Colonic mucosa (tissue), 4 donors: ENCODE measurements at regions not wholly inside any gene's neighbourhood (a gene's known extent, or its start where the extent isn't known, plus 50 kb on each side); places are given as distances from the start of the nearest gene placed in this dataset.

Experiments used
- DNase-seq: peaks from one replicate; pipeline ENCODE4 v3.0.0-alpha.2; 2020
- H3K27ac ChIP-seq: fragments of 200-600 bp; one replicate; pipeline ENCODE4 v1.8.0; 2021
- H3K27me3 ChIP-seq: fragments of 200-600 bp; one replicate; pipeline ENCODE4 v1.8.0; 2021
- H3K36me3 ChIP-seq: fragments of 200-600 bp; one replicate; pipeline ENCODE4 v1.8.0; 2021
- H3K4me1 ChIP-seq: fragments of 200-600 bp; one replicate; pipeline ENCODE4 v1.8.0; 2021; ENCODE audit warnings: mild to moderate bottlenecking
- H3K4me3 ChIP-seq: fragments of 200-600 bp; one replicate; pipeline ENCODE4 v1.8.0; 2021
- H3K9ac ChIP-seq, 2 donors: one replicate each; pipeline ENCODE4 v1.7.0; 2013; ENCODE audit warnings: control low read depth in 2 of 2, low read depth in 2 of 2, low read length in 2 of 2
- H3K9me3 ChIP-seq: fragments of 200-600 bp; one replicate; pipeline ENCODE4 v1.8.0; 2021
- intact Hi-C: fragments of 100-400 bp; cut with DNase I; formaldehyde crosslinking; loops from one replicate; pipeline ENCODE4 v1.14.1; 2022
- TF ChIP-seq, protein P1 (sequence below): fragments of 200-600 bp; IDR thresholded peaks from one replicate; pipeline ENCODE4 v1.8.0; 2022; ENCODE audit warnings: antibody characterized with exemption, mild to moderate bottlenecking
- donor health status: healthy.
- donor health status: DM: no; HTN: no; CAD: no.
- donor health status: DM: no; HTN: no; CAD: no.

DNA sequence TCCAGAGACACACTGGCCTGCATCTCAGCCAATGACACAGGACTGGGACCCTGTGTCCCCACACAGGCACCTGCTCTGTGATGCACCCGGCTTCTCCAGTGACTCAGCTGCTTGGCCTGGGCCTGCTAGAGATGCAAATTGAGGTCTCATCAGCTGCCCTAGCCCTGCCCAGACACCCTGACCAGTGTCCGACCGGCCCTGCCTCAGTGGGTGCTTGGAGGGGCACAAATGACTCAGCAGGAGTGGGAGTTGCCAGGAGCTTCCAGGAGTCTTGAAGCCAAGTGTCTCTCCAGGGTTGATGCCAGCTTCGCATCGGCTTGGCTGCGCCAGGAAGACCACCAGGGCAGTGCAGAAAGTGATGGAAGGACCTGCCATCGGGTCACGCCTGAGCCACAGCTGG is 148.2 kb downstream of the ICE1 start:
- no peaks in the 10 kb centered on the region for H3K36me3 ChIP-seq
- H3K27ac ChIP-seq: no peak overlapping the region
- DNase-seq: no peak
- no peaks in the 10 kb centered on the region for H3K27me3 ChIP-seq
- no peak overlapping the region for H3K9ac ChIP-seq
- intact Hi-C loops: no loop called here
- TF ChIP-seq, protein P1, sequence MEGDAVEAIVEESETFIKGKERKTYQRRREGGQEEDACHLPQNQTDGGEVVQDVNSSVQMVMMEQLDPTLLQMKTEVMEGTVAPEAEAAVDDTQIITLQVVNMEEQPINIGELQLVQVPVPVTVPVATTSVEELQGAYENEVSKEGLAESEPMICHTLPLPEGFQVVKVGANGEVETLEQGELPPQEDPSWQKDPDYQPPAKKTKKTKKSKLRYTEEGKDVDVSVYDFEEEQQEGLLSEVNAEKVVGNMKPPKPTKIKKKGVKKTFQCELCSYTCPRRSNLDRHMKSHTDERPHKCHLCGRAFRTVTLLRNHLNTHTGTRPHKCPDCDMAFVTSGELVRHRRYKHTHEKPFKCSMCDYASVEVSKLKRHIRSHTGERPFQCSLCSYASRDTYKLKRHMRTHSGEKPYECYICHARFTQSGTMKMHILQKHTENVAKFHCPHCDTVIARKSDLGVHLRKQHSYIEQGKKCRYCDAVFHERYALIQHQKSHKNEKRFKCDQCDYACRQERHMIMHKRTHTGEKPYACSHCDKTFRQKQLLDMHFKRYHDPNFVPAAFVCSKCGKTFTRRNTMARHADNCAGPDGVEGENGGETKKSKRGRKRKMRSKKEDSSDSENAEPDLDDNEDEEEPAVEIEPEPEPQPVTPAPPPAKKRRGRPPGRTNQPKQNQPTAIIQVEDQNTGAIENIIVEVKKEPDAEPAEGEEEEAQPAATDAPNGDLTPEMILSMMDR: no peak
- no peaks in the 10 kb centered on the region for H3K9me3 ChIP-seq
- no peaks in the 10 kb centered on the region for H3K4me1 ChIP-seq
- no peak overlapping the region for H3K4me3 ChIP-seq

DNA sequence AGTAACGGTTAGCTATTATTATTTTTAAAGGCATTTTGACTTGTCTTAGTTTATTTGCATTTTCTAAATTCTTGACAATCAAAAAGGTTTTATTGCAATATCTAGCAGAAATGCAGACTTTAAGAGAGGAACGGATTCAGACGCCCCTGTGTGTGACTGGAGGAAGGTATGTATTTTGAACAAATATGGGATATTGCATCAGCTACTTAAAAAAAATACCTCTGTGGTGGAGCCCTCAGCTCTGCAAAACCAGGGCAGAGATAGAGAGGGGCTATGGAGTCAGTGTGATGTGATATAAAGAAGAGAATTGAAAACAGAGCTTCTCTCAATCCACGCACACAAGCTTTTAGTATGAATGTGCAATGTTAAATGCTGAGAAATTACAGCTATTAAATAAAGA is 142.4 kb downstream of the ICE1 start:
- TF ChIP-seq, protein P1: no peak

DNA sequence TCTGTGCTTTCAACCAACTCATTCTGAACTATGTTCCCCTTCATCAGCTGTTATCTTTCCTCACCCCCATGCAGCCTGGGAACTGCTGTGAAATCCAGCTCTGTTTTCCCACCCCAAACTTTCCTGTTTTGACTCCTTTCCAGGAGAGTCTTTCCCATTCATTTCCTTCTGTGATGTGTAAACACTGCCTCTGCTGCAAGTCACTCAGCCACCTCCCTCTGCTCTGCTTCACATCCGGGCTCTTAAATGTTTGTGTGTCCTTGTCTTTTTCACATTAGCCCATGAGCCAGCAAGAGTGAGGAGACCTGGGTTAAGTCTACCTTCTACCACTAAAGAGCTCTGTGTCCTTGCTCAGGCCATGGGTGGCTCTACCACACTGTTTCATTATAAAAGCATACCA is 137.5 kb downstream of the ICE1 start:
- intact Hi-C loops: no loop called here
- Histone ChIP-seq H3K27ac (no peak overlapping the region), H3K4me3 (no peak overlapping the region), H3K9ac (no peak overlapping the region), H3K36me3 (no peaks in the 10 kb centered on the region), H3K9me3 (no peaks in the 10 kb centered on the region), H3K4me1 (no peaks in the 10 kb centered on the region), H3K27me3 (no peaks in the 10 kb centered on the region)
- DNase-seq: no peak
- TF ChIP-seq, protein P1: no peak

More for the DNA sequence above, 142.4 kb downstream of the ICE1 start:
- Histone ChIP-seq H3K27ac (no peak overlapping the region), H3K4me1 (no peaks in the 10 kb centered on the region), H3K9ac (no peak overlapping the region), H3K36me3 (no peaks in the 10 kb centered on the region), H3K27me3 (no peaks in the 10 kb centered on the region), H3K4me3 (no peak overlapping the region), H3K9me3 (no peaks in the 10 kb centered on the region)
- intact Hi-C loops: no loop called here
- DNase-seq: no peak

DNA sequence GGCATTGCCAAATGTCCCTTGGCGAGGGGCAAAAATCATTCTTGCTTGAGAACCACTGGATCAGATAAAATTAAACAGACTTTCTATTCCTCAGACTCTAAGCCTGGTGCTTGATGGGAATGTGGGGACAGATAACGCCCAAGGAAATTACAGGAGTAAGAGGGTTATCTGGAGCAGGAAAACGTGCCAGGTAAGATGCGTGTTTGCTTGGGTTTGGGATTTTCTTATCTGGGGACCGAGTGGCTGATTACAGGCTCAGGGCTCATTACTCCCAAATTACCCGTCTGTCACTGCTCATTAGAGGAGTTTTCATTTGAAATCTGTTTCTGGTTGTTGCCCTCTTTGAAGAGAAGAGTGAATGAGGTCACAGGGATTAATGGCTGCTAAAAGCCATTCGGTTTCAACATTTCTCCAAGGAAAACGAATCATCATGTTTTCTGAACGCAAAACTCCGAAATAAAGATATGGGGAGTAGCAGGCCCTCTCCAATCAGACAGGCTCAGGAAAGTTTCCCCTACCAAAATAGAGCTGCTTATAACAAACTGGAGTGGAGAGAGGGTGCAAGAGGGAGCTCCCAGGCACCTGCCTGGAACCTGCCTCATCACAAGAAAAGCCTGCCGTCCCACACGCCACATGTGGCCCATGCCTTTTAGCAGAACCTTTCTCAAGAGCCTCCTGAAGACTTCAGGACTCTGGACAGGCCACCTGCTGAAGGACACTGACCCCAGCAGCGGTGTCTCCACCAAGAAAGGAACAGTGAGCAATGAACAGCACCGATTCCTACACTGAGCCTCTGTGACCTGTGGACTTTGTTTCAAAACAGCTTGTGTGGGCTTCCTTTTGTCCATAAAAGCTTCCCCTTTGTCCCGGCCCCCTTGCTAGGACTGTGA is 136.4 kb downstream of the ICE1 start:
- Histone ChIP-seq H3K36me3 (no peaks in the 10 kb centered on the region), H3K27me3 (no peaks in the 10 kb centered on the region), H3K27ac (no peak overlapping the region), H3K4me3 (no peak overlapping the region), H3K4me1 (no peaks in the 10 kb centered on the region), H3K9ac (no peak overlapping the region), H3K9me3 (no peaks in the 10 kb centered on the region)
- no peak for DNase-seq
- TF ChIP-seq, protein P1: no peak
- intact Hi-C loops: no loop called here

DNA sequence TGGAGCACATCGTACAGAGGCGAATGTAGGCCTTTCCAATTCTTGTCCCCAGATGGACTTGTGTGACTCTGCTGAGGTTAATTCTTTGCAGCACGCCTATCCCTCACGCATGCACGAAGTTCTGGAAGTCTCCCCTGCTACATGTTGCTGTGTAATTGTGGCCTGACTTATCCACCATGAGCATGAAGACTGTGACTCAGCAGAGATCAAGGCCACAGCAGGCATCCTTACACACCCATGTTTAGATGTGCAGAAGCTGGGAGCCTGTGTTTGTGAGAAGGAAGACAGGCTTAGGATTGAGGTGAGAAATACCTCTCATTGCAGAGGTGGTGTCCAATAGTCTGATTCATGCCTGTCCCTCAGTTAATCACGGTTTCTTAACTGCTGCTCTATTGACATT is 135.6 kb downstream of the ICE1 start:
- Histone ChIP-seq H3K9ac (no peak overlapping the region), H3K4me3 (no peak overlapping the region), H3K36me3 (no peaks in the 10 kb centered on the region), H3K27me3 (no peaks in the 10 kb centered on the region), H3K9me3 (no peaks in the 10 kb centered on the region), H3K27ac (no peak overlapping the region), H3K4me1 (no peaks in the 10 kb centered on the region)
- no peak for DNase-seq
- intact Hi-C loops: no loop called here
- TF ChIP-seq, protein P1: no peak
